ENCODE measurements at regions not wholly inside any gene's neighbourhood (a gene's known extent, or its start where the extent isn't known, plus 50 kb on each side); places are given as distances from the start of the nearest gene placed in this dataset.

- no peak for DNase-seq
Observed at GRCh38 chr6:102333736-102334135, 940.2 kb downstream of the GRIK2 start.

GRCh38 chr6:102327697-102328225 lies 934.3 kb downstream of the GRIK2 start:
- no peak for DNase-seq

DNA sequence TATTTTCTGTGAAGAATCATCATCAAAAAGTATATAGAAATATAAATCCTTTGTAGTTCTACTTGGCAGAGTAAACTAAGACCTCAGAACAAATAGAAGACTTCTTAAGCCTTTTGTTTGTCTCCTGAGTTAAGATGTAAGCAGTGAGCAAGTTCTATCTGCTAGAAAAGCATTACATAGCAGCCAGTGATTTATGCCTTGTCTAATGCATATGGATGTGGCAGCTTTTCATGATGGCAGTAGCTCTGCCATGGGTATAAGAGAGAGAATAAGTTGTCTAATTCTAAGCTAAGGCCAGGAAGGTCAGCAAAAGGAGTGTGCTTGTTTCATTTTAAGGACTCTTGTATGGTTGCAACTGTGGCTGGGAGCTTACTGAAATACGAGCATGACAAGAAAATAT lies 920.2 kb downstream of the GRIK2 start:
- DNase-seq: no peak

GRCh38 chr6:102309700-102310099 lies 916.2 kb downstream of the GRIK2 start:
- DNase-seq: no peak

- no peak for DNase-seq
Observed at GRCh38 chr6:102300350-102300749, 906.8 kb downstream of the GRIK2 start.

GRCh38 chr6:102298051-102298450 lies 904.5 kb downstream of the GRIK2 start:
- DNase-seq: no peak

All from effector CD8-positive, alpha-beta T cell (primary cell).